OCI-LY1 (cell line): ENCODE measurements at regions not wholly inside any gene's neighbourhood (a gene's known extent, or its start where the extent isn't known, plus 50 kb on each side); places are given as distances from the start of the nearest gene placed in this dataset.

Source experiments
- H2AFZ ChIP-seq: fragments of 200-600 bp; sonication (generic), shearing (Covaris generic); 2 replicates; pipeline ENCODE4 v1.6.0; 2014; ENCODE audit warnings: antibody characterized with exemption, mild to moderate bottlenecking, low read length
- H3F3A ChIP-seq: fragments of 200-600 bp; sonication (generic), shearing (Covaris generic); 2 replicates; pipeline ENCODE4 v1.6.0; 2014; ENCODE audit warnings: mild to moderate bottlenecking, antibody characterized with exemption, low read length, moderate library complexity; ENCODE audit not compliant: insufficient read depth
- H3K27ac ChIP-seq: fragments of 200-600 bp; sonication (generic); 2 replicates; pipeline ENCODE4 v1.5.1; 2014; ENCODE audit warnings: low read length, mixed run types, mild to moderate bottlenecking, low read depth; ENCODE audit not compliant: poor library complexity, severe bottlenecking
- H3K27me3 ChIP-seq: fragments of 200-600 bp; sonication (generic); 2 replicates; pipeline ENCODE4 v1.6.0; 2014; ENCODE audit warnings: antibody characterized with exemption, mild to moderate bottlenecking, low read length, moderate library complexity; ENCODE audit not compliant: insufficient read depth
- H3K36me3 ChIP-seq: fragments of 200-600 bp; sonication (generic); 2 replicates; pipeline ENCODE4 v1.6.1; 2014; ENCODE audit warnings: mild to moderate bottlenecking, antibody characterized with exemption, low read length, moderate library complexity, mixed read lengths; ENCODE audit not compliant: insufficient read depth
- H3K4me1 ChIP-seq: fragments of 200-600 bp; sonication (generic); 2 replicates; pipeline ENCODE4 v1.5.1; 2014; ENCODE audit warnings: mild to moderate bottlenecking, low read length, moderate library complexity; ENCODE audit not compliant: insufficient read depth, severe bottlenecking
- H3K4me2 ChIP-seq: fragments of 200-600 bp; sonication (generic), shearing (Covaris generic); 2 replicates; pipeline ENCODE4 v1.6.1; 2014; ENCODE audit warnings: low read length
- H3K4me3 ChIP-seq: fragments of 200-600 bp; sonication (generic); 2 replicates; pipeline ENCODE4 v1.5.1; 2014; ENCODE audit warnings: low read length, low read depth, mild to moderate bottlenecking, mixed read lengths; ENCODE audit not compliant: poor library complexity, severe bottlenecking
- H3K79me2 ChIP-seq: fragments of 200-600 bp; shearing (Covaris generic); 2 replicates; pipeline ENCODE4 v1.6.1; 2016; ENCODE audit warnings: mixed run types, low read length, mixed read lengths; ENCODE audit not compliant: insufficient read depth
- H3K9ac ChIP-seq: fragments of 200-600 bp; sonication (generic), shearing (Covaris generic); 2 replicates; pipeline ENCODE4 v1.6.1; 2014; ENCODE audit warnings: mild to moderate bottlenecking, low read length, mixed read lengths
- H3K9me2 ChIP-seq: fragments of 200-600 bp; sonication (generic), shearing (Covaris generic); 2 replicates; pipeline ENCODE4 v1.6.1; 2014; ENCODE audit warnings: low read depth, mild to moderate bottlenecking, low read length, mixed read lengths
- H3K9me3 ChIP-seq: fragments of 200-600 bp; shearing (Covaris generic); 2 replicates; pipeline ENCODE4 v1.6.1; 2014; ENCODE audit warnings: low read length, mixed read lengths
- H4K20me1 ChIP-seq: fragments of 200-600 bp; sonication (generic), shearing (Covaris generic); 2 replicates; pipeline ENCODE4 v1.6.0; 2016; ENCODE audit warnings: mild to moderate bottlenecking, low read length; ENCODE audit not compliant: insufficient read depth
- EZH2 ChIP-seq: fragments of 200-600 bp; sonication (generic), shearing (Covaris generic); IDR thresholded peaks from 2 replicates; pipeline ENCODE4 v1.8.0; 2017; ENCODE audit warnings: borderline replicate concordance, mixed run types, mild to moderate bottlenecking, antibody characterized with exemption, low read length, moderate library complexity, mixed read lengths
- TF ChIP-seq, protein P1 (sequence below): fragments of 200-600 bp; sonication (generic), shearing (Covaris generic); IDR thresholded peaks from 2 replicates; pipeline ENCODE4 v1.5.1; 2017; ENCODE audit warnings: mild to moderate bottlenecking, antibody characterized with exemption, low read length, moderate library complexity, mixed read lengths

DNA sequence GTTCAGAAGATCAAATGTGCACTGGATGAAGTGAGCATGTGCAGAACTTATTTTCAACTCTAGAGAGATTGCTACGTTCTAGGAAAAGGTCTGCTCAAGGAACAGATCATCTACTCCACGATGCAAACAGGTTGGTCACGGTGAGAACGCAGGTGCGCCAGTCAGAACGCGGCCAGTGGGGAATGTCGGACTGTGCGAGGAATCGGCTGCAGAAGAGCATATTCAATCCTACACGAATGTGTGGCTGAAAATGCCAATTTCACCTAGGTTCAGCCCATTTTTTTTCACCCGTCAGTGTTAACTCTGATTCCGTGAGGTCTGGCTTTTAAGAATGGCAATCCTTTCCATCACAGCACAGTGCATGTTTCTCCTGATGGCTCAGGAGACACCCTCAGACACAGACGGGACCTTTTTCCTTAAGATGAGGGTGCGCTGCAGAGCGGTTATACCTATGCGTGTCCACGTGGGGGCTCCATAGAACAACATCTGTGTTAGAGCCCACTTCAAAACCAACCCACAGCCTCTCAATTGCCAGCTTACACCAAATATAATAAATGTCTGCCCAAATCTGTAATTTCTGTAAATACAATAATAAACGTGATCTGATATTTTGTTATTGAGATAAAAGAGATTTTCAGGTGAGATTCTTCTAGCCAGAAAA, 250.4 kb downstream of the FOXA2 start:
- H3K27me3 ChIP-seq: no peaks in the 10 kb centered on the region
- H3F3A ChIP-seq: no peaks in the 10 kb centered on the region
- H3K4me2 ChIP-seq: no peak overlapping the region
- no peak overlapping the region for H3K9ac ChIP-seq
- H3K4me3 ChIP-seq: no peak overlapping the region
- H3K79me2 ChIP-seq: no peaks in the 10 kb centered on the region
- H3K36me3 ChIP-seq: no peaks in the 10 kb centered on the region
- no peaks in the 10 kb centered on the region for H3K9me2 ChIP-seq
- H4K20me1 ChIP-seq: no peaks in the 10 kb centered on the region
- no peak overlapping the region for H2AFZ ChIP-seq
- H3K4me1 ChIP-seq: no peaks in the 10 kb centered on the region
- no peaks in the 10 kb centered on the region for H3K9me3 ChIP-seq
- no peak for TF ChIP-seq EZH2
- TF ChIP-seq, protein P1, sequence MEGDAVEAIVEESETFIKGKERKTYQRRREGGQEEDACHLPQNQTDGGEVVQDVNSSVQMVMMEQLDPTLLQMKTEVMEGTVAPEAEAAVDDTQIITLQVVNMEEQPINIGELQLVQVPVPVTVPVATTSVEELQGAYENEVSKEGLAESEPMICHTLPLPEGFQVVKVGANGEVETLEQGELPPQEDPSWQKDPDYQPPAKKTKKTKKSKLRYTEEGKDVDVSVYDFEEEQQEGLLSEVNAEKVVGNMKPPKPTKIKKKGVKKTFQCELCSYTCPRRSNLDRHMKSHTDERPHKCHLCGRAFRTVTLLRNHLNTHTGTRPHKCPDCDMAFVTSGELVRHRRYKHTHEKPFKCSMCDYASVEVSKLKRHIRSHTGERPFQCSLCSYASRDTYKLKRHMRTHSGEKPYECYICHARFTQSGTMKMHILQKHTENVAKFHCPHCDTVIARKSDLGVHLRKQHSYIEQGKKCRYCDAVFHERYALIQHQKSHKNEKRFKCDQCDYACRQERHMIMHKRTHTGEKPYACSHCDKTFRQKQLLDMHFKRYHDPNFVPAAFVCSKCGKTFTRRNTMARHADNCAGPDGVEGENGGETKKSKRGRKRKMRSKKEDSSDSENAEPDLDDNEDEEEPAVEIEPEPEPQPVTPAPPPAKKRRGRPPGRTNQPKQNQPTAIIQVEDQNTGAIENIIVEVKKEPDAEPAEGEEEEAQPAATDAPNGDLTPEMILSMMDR: peak; percentile 72
- H3K27ac ChIP-seq: no peak overlapping the region

DNA sequence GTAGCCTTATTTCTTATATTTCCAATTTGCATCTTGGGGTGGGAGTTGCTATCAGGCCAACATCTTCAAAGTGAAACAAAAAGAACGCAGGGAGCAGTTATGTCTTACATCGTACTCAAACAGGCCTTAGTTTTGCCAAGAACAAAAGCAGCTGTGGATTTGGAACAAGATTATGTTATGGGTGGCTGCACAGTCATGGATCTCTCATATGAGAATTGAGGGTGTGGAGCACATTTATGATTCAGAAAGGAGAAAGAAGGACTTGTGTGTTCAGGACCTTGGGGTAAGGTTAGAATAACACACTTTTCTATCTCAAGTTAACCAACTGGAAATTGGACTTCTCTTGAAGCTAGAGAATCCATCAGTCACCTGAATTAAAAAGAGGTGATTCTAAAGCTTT, 259.9 kb downstream of the FOXA2 start:
- no peaks in the 10 kb centered on the region for H3K9me3 ChIP-seq
- H3K79me2 ChIP-seq: no peaks in the 10 kb centered on the region
- H3K4me1 ChIP-seq: no peaks in the 10 kb centered on the region
- no peak overlapping the region for H2AFZ ChIP-seq
- no peaks in the 10 kb centered on the region for H3K27me3 ChIP-seq
- no peak overlapping the region for H3K4me3 ChIP-seq
- no peak overlapping the region for H3K4me2 ChIP-seq
- H3K9me2 ChIP-seq: no peaks in the 10 kb centered on the region
- H3K9ac ChIP-seq: no peak overlapping the region
- TF ChIP-seq, protein P1: no peak
- TF ChIP-seq EZH2: no peak
- H3F3A ChIP-seq: no peaks in the 10 kb centered on the region
- H3K27ac ChIP-seq: no peak overlapping the region
- H4K20me1 ChIP-seq: no peaks in the 10 kb centered on the region
- no peaks in the 10 kb centered on the region for H3K36me3 ChIP-seq

DNA sequence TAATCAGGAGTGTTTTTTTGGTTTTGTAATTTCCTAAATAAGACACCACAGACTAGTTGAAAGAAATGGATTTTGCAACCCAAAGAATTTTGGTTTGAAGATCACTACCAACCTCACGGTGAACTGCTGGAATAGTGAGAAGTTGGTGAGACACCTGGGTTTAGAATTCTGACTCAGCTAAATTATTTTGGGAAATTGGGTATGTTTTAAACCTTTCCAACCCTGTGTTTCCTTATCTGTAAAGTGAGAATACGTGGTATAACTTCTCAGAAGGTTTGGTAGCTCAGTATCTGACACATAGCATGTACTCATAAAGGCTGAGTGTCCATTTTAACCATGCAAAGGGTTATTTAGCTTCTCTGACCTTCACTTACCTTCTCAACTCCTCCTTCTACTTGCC, 261.9 kb downstream of the FOXA2 start:
- H3K9ac ChIP-seq: no peak overlapping the region
- H3K79me2 ChIP-seq: no peaks in the 10 kb centered on the region
- H3K4me2 ChIP-seq: no peak overlapping the region
- no peak overlapping the region for H2AFZ ChIP-seq
- H3K27ac ChIP-seq: no peak overlapping the region
- no peaks in the 10 kb centered on the region for H3K4me1 ChIP-seq
- TF ChIP-seq EZH2: no peak
- TF ChIP-seq, protein P1: no peak
- H3K9me2 ChIP-seq: no peaks in the 10 kb centered on the region
- H3K27me3 ChIP-seq: no peaks in the 10 kb centered on the region
- no peak overlapping the region for H3K4me3 ChIP-seq
- H3K36me3 ChIP-seq: no peaks in the 10 kb centered on the region
- no peaks in the 10 kb centered on the region for H3K9me3 ChIP-seq
- H3F3A ChIP-seq: no peaks in the 10 kb centered on the region
- H4K20me1 ChIP-seq: no peaks in the 10 kb centered on the region
